IMR-90 (cell line): ENCODE measurements at regions not wholly inside any gene's neighbourhood (a gene's known extent, or its start where the extent isn't known, plus 50 kb on each side); places are given as distances from the start of the nearest gene placed in this dataset.

Source experiments
- ATAC-seq: fragments of 200-7000 bp; cut with Tn5 transposase; 2 replicates; pipeline ENCODE4 v1.9.1; 2020; ENCODE audit warnings: low read depth, mild to moderate bottlenecking, moderate library complexity
- BruUV-seq: library from RNA; stranded (reverse); fragments of 400-500 nt; replicated peaks from 2 replicates; lab custom pipeline; 2021; lab: Mats Ljungman, UMichigan
- CTCF ChIA-PET: fragments of 300-600 bp; formaldehyde crosslinking; extraction: SDS; loops from one replicate; lab custom pipeline; 2021; ENCODE audit warnings: antibody characterized with exemption; lab: Yijun Ruan, JAX
- POLR2A ChIA-PET: fragments of 300-600 bp; sonication (Branson Sonifier 250); formaldehyde crosslinking; loops from one replicate; lab custom pipeline; 2022; ENCODE audit warnings: antibody characterized with exemption; ENCODE audit not compliant: unreplicated experiment; lab: Charles Lee
- DNase-seq: peaks from one replicate; pipeline ENCODE4 v3.0.0; 2013
- H2AFZ ChIP-seq: replicated peaks from 2 replicates; pipeline ENCODE3; 2013; ENCODE audit warnings: low read length, mild to moderate bottlenecking; ENCODE audit not compliant: poor library complexity
- H2AK5ac ChIP-seq: 2 replicates; pipeline ENCODE4 v1.6.1; 2013; ENCODE audit warnings: low read depth, low read length, inconsistent platforms
- H2AK9ac ChIP-seq: replicated peaks from 2 replicates; pipeline ENCODE3; 2013; ENCODE audit warnings: mild to moderate bottlenecking, low read depth, low read length, moderate library complexity; ENCODE audit not compliant: poor library complexity
- H2BK120ac ChIP-seq: 2 replicates; pipeline ENCODE4 v1.6.1; 2013; ENCODE audit warnings: low read depth, low read length, inconsistent platforms
- H2BK15ac ChIP-seq: 3 replicates; pipeline ENCODE4 v1.6.1; 2013; ENCODE audit warnings: low read depth, low read length, inconsistent platforms
- H2BK20ac ChIP-seq: 2 replicates; pipeline ENCODE4 v1.6.1; 2013; ENCODE audit warnings: low read depth, mild to moderate bottlenecking, inconsistent platforms, low read length, moderate library complexity
- H2BK5ac ChIP-seq: 2 replicates; pipeline ENCODE4 v1.6.1; 2013; ENCODE audit warnings: mild to moderate bottlenecking, low read depth, low read length, inconsistent platforms; ENCODE audit not compliant: poor library complexity, severe bottlenecking
- H3K14ac ChIP-seq: replicated peaks from 2 replicates; pipeline ENCODE4 v1.6.1; 2013; ENCODE audit warnings: low read depth, low read length, inconsistent platforms
- H3K18ac ChIP-seq: 2 replicates; pipeline ENCODE4 v1.6.1; 2013; ENCODE audit warnings: low read depth, low read length, control low read depth
- H3K23ac ChIP-seq: 2 replicates; pipeline ENCODE4 v1.6.1; 2013; ENCODE audit warnings: low read depth, low read length, inconsistent platforms
- H3K27ac ChIP-seq: 2 replicates; pipeline ENCODE4 v1.5.1; 2013; ENCODE audit warnings: mild to moderate bottlenecking, control low read depth, low read length; ENCODE audit not compliant: insufficient read depth
- H3K27me3 ChIP-seq: 2 replicates; pipeline ENCODE4 v1.6.1; 2013; ENCODE audit warnings: low read length; ENCODE audit not compliant: control insufficient read depth, insufficient read depth
- H3K36me3 ChIP-seq: 2 replicates; pipeline ENCODE4 v1.6.1; 2013; ENCODE audit warnings: low read length, mixed read lengths; ENCODE audit not compliant: control insufficient read depth, insufficient read depth
- H3K4ac ChIP-seq: 2 replicates; pipeline ENCODE4 v1.6.1; 2013; ENCODE audit warnings: low read depth, low read length, inconsistent platforms
- H3K4me1 ChIP-seq: 2 replicates; pipeline ENCODE4 v1.6.1; 2013; ENCODE audit warnings: low read length, mixed read lengths; ENCODE audit not compliant: control insufficient read depth, insufficient read depth
- H3K4me2 ChIP-seq: 2 replicates; pipeline ENCODE4 v1.6.1; 2013; ENCODE audit warnings: low read depth, mild to moderate bottlenecking, control low read depth, low read length, moderate library complexity
- H3K4me3 ChIP-seq: 2 replicates; pipeline ENCODE4 v1.5.1; 2013; ENCODE audit warnings: low read depth, mild to moderate bottlenecking, control low read depth, low read length, moderate library complexity; ENCODE audit not compliant: insufficient read depth
- H3K56ac ChIP-seq: 2 replicates; pipeline ENCODE4 v1.6.1; 2013; ENCODE audit warnings: low read length, inconsistent platforms; ENCODE audit not compliant: insufficient read depth; ENCODE audit errors: extremely low read depth
- H3K79me1 ChIP-seq, 2 experiments: 2 replicates each; pipeline ENCODE4 v1.6.1; 2013; ENCODE audit warnings: low read length in 2 of 2, inconsistent platforms in 1 of 2, low read depth in 1 of 2
- H3K9ac ChIP-seq: 2 replicates; pipeline ENCODE4 v1.6.1; 2013; ENCODE audit warnings: low read depth, low read length, control low read depth
- H3K9me1 ChIP-seq: 2 replicates; pipeline ENCODE4 v1.6.1; 2013; ENCODE audit warnings: low read length, inconsistent platforms; ENCODE audit not compliant: insufficient read depth
- H3K9me3 ChIP-seq: 2 replicates; pipeline ENCODE4 v1.6.1; 2013; ENCODE audit warnings: low read length; ENCODE audit not compliant: control insufficient read depth, insufficient read depth
- H4K20me1 ChIP-seq: 2 replicates; pipeline ENCODE4 v1.6.1; 2013; ENCODE audit warnings: low read length, inconsistent platforms; ENCODE audit not compliant: insufficient read depth
- H4K5ac ChIP-seq: 2 replicates; pipeline ENCODE4 v1.6.1; 2013; ENCODE audit warnings: mild to moderate bottlenecking, low read depth, low read length, control low read depth
- H4K8ac ChIP-seq, 2 experiments: 2 replicates each; pipeline ENCODE4 v1.6.1; 2013; ENCODE audit warnings: low read depth in 2 of 2, low read length in 2 of 2, control low read depth in 1 of 2, inconsistent platforms in 1 of 2
- H4K91ac ChIP-seq: 2 replicates; pipeline ENCODE4 v1.6.1; 2013; ENCODE audit warnings: low read depth, low read length, inconsistent platforms; ENCODE audit not compliant: insufficient read depth
- BHLHE40 ChIP-seq: fragments of 150-350 bp; IDR thresholded peaks from 2 replicates; pipeline ENCODE4 v1.6.1; 2016; ENCODE audit warnings: mild to moderate bottlenecking, low read depth, low read length
- CEBPB ChIP-seq: IDR thresholded peaks from 2 replicates; pipeline ENCODE4 v1.6.1; 2012; ENCODE audit warnings: low read depth, low read length, improper control_type of control experiment
- FOS ChIP-seq: fragments of 150-350 bp; IDR thresholded peaks from 2 replicates; pipeline ENCODE4 v1.6.1; 2016; ENCODE audit warnings: low read depth, low read length
- MXI1 ChIP-seq: IDR thresholded peaks from 2 replicates; pipeline ENCODE4 v1.6.1; 2012; ENCODE audit warnings: low read depth, mild to moderate bottlenecking, low read length, moderate library complexity, borderline replicate concordance
- NFE2L2 ChIP-seq: fragments of 150-350 bp; IDR thresholded peaks from 2 replicates; pipeline ENCODE4 v1.6.1; 2016; ENCODE audit warnings: low read depth, mild to moderate bottlenecking, low read length
- RCOR1 ChIP-seq: IDR thresholded peaks from 2 replicates; pipeline ENCODE4 v1.6.1; 2012; ENCODE audit warnings: mild to moderate bottlenecking, low read length, improper control_type of control experiment; ENCODE audit not compliant: insufficient replicate concordance
- SMC3 ChIP-seq: fragments of 150-350 bp; IDR thresholded peaks from 2 replicates; pipeline ENCODE4 v1.6.1; 2016; ENCODE audit warnings: low read depth, mild to moderate bottlenecking, antibody characterized with exemption, low read length, moderate library complexity
- USF2 ChIP-seq: fragments of 150-350 bp; IDR thresholded peaks from 2 replicates; pipeline ENCODE4 v1.6.1; 2017; ENCODE audit warnings: mild to moderate bottlenecking, antibody characterized with exemption, low read length, low read depth
- WGBS, 2 experiments: methylation state at CpG; one replicate each; pipeline versions ENCODE4 v1.1.5 to v1.1.7; 2013; ENCODE audit warnings: missing lambda C conversion rate in 2 of 2; ENCODE audit not compliant: insufficient read length in 1 of 2; ENCODE audit errors: extremely low coverage in 2 of 2; 5-methylcytosine and 5-hydroxymethylcytosine counted together
- dilution Hi-C: fragments of 300-500 bp; cut with HindIII; formaldehyde crosslinking; loops from one replicate; pipeline ENCODE4 v1.14.3; 2018; ENCODE audit warnings: low sequenced_read_pairs; ENCODE audit not compliant: unreplicated experiment
- in situ Hi-C: fragments of 300-500 bp; cut with MboI; formaldehyde crosslinking; loops from 3 replicates; pipeline ENCODE4 v1.14.3; 2019; ENCODE audit warnings: low sequenced_read_pairs, inconsistent platforms, mixed read lengths
- intact Hi-C: fragments of 100-400 bp; cut with micrococcal nuclease; formaldehyde crosslinking; loops from 2 replicates; pipeline ENCODE4 v1.10.0; 2022

GRCh38 chr2:144587306-144587705, 67.4 kb upstream of the ZEB2 start:
- in situ Hi-C loops = no loop called here
- no TSS peak for BruUV-seq

More at GRCh38 chr2:144587306-144587705, 67.4 kb upstream of the ZEB2 start:
- Histone ChIP-seq H3K36me3 (no peaks in the 10 kb centered on the region), H3K27ac (no peak overlapping the region), H3K79me1 (no peaks in the 10 kb centered on the region), H3K9me3 (no peaks in the 10 kb centered on the region), H4K5ac (no peak overlapping the region), H4K20me1 (no peaks in the 10 kb centered on the region), H2BK20ac (no peak overlapping the region), H2BK120ac (no peak overlapping the region), H3K9me1 (no peaks in the 10 kb centered on the region), H3K4me2 (no peak overlapping the region), H3K9ac (no peak overlapping the region), H3K4me1 (peaks cover 3% of the 10 kb centered on the region; the same call in 1 of the 2 replicates), H3K23ac (no peak overlapping the region), H4K8ac (no peak overlapping the region), H2BK15ac (no peak overlapping the region), H3K4ac (no peak overlapping the region), H3K18ac (no peak overlapping the region), H3K14ac (no peak overlapping the region), H2AK9ac (no peak overlapping the region), H3K4me3 (no peak overlapping the region), H2AFZ (no peak overlapping the region), H2AK5ac (no peak overlapping the region), H3K56ac (no peak overlapping the region), H3K27me3 (peaks cover 2% of the 10 kb centered on the region; the same call in 1 of the 2 replicates), H2BK5ac (no peak overlapping the region), H4K91ac (no peak overlapping the region)
- POLR2A ChIA-PET = no interaction called here
- TF ChIP-seq FOS = no peak
- TF ChIP-seq NFE2L2 = no peak
- no peak for TF ChIP-seq SMC3
- TF ChIP-seq BHLHE40 = no peak
- no peak for TF ChIP-seq CEBPB
- no peak for TF ChIP-seq RCOR1
- no peak for TF ChIP-seq MXI1
- no peak for TF ChIP-seq USF2
- intact Hi-C loops (no loop called here), dilution Hi-C loops (no loop called here)
- DNase-seq = no peak
- no CpG with 5 or more reads among the region's 1 CpG for WGBS, 2 experiments
- ATAC-seq = no peak
- CTCF ChIA-PET = interaction anchor here (0.9 kb wide), 1 partner anchor 15 kb away, joined by 3 read pairs; no protein-coding TSS in a partner anchor
